NCI-H2196 treated with DMSO at 0.1 percent for 48 hours (cell line): ENCODE measurements at regions not wholly inside any gene's neighbourhood (a gene's known extent, or its start where the extent isn't known, plus 50 kb on each side); places are given as distances from the start of the nearest gene placed in this dataset.

Experiments used
- DNase-seq: peaks from one replicate; lab custom pipeline; 2025; ENCODE audit not compliant: unreplicated experiment; lab: John Stamatoyannopoulos, UW

DNA sequence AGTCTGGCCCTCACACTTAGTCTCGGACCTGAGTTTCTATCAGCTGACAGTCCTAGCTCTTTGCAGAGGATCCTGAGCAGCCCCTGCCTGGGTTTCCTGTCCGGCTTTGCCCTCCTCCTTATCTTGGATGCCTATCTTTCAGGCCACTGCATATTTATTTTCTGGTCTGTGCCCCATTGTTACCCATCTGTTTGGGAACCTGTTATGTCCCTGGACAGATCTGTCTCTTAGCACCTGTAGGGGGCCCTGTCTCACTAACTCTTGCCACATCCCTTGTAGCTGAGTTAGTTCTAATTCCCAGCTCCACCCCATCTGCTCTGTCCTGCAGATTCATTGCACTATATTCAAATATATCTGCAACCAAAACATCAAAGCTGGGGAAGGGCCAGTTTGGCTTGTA lies 514.9 kb upstream of the LCORL start:
- DNase-seq, result no peak

DNA sequence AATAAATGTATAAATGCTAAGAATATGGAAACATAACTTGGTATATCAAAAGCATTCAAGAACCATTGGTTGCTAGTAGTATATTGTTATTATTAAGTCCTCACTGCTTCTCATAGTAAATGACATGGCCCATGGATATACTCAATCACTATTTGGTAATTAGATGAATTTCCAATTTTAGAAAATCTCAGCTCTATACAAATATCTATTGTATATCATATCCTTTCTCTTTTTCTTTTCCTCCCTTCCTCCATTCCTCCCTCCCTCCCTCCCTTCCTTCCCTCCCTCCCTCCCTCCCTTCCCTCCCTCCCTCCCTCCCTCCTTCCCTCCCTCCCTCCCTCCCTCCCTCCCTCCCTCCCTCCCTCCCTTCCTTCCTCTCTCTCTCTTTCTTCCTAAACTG lies 514.4 kb upstream of the LCORL start:
- no peak for DNase-seq

DNA sequence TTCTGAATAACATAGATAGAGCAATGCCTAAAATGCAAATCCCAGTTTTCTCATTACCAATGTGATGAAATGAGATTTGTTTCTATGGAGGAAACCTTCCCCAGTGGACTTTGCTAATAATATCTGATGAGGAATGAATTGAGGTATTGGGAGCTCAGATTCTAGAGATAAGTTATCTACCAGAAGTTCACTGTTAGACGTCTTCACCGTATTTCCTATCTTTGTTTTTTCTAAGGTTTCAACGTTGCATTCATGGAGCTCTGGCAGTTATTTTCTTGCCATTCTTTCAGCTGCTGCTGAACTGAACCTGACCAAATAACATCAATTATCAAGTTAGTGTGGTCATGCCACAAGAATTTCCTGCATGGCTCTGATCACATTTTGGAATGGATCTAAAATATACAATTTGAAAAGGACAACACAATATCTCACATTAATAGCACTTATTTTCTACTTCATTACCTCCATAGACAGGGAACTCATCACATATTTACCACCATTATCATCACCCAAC lies 511.8 kb upstream of the LCORL start:
- DNase-seq, result no peak

DNA sequence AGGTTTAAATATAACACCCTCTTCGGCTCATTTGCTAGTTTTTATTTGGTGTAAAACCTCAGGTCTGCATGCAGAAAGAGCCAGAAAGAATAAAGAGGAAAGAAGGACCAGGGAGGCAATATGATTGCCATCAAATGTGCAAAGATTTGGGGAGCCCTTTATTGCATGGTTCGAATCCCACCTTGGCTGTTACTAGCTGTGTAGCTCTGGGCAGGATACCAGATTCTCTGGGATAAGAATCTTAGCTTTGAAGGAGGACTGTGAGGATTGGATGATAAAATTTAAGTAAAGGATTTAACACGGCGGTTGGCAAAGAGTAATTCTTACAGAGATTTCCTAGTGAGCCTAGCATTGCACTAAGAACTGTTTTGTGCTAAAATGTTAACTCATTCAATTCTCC lies 510.2 kb upstream of the LCORL start:
- DNase-seq, result no peak

DNA sequence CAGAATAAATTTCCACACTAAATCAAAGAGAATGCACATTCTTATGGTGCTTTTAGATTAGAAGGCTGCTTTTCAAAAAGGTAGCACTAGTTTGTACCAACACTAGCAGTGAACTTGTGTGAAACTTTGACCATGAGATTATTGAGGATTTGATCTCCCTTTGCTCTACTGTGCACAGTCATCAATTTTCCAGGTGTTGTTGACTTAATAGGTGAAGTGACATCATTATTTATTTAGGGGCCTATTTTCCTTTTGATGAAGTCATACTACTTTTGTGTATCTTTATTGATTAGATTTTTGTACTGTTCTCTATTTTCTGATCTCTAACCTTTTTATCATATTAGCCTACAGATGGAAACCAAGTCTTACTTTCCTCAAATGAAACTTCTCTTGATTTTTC lies 507.9 kb upstream of the LCORL start:
- DNase-seq, result no peak

DNA sequence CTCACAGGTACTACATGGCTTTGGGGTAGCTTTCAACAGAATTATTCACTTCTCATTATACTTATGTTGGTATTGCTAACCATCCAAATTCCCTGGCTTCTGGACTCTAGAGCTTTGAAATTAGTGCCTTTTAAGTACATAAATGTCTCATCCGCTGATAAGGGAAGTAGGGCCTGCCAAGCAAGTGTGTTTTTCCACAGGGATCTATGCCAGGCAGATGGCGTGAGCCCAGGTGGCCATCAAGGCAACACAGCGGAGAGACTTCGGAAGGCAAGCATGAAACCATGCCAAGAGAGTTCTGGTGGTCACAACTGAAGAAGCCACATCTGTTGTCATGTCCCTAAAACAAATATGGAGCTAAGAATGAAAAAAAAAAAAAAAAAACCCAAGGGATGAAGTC lies 503.1 kb upstream of the LCORL start:
- no peak for DNase-seq

DNA sequence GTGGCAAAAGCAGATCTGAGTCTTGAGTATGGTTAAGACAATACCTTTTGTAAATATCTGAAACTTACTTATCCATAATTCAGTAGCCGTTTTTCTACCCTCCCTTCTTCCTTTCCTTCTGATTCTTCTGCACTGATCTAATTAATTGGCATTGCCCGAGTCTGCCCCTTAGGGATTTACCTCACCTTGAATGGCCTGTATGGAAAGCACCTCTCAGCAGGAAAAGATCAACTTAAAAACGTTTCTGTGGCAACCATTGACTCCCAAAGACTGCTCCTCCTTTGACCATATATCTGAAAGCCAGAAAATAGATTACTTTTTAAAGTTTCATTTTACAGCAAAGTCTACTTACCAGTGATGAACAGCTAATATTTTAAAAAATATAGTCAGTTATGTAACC lies 496.5 kb upstream of the LCORL start:
- no peak for DNase-seq

DNA sequence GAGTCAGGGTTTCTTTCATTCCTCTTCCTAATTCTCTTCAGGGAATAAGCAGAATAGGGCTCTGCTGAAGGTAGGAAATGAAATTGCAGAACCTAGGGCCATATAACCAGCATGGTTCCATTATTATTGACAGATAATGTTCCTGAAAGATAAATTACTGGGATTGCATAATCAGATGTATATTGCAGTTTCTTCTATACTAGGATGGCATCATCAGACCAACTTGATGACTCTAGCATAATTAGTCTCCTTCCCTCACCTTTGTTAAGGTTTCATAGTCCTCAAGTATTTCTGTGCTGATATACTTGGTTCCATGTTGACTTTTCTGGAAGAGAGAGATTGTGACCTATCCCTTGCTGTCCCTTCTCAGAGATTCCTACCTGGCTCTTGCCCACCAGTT lies 492.3 kb upstream of the LCORL start:
- DNase-seq, result no peak

DNA sequence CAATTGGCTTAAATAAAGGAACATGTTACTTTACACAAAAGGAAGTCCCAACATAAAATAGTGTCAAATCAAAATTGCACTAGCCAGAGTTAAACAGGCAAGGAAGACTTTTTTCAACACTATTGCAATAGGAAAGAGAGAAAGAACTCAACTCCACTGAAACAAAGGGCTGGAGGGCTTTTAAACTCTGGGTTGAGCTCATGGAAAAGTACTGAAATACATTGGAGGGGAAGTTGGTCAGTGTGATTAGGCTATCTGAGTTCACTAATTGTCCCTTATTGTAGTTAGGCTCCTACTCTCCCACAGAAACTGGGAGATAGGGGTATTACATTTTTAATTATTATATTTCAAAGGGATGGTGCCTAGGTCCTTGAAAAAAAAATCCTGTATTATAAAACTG lies 491.2 kb upstream of the LCORL start:
- DNase-seq, result no peak

DNA sequence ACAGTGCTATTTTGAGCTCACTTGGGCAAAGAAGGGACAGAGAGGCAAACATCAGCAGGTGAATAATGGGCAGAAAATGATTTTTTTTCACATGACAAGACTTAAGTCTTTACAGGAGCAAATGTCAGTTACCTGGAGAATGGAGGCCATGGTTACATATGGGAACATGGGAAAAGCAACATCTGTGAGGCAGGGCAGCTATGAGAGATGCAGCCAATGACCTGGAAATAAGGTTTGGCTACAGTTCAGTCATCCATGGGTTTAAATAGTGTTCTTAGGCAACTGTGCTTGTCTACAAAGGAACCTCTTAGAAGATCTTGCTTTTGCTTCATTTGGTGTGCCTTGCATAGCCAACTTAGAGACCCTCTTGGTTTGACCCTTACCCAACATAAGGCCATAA lies 490.2 kb upstream of the LCORL start:
- DNase-seq, result no peak

DNA sequence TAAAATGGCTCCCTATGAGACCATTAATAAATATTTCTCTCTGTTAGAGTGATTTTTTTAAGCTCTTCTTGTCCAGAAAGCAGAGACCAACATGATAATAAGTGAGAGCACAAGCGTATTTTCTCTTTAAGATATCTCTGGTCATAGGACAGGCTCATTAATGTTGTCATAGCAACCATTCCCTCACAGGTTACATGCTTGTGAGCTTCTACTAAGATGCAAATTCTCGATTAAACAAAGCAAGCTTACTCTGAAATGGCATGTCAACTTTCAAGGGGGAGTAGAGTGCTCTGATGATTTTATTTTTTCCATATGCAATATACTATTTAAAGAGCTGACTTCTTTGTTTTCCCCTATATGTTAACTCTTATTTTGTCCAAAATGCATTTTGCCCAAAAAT lies 487.2 kb upstream of the LCORL start:
- DNase-seq, result no peak

DNA sequence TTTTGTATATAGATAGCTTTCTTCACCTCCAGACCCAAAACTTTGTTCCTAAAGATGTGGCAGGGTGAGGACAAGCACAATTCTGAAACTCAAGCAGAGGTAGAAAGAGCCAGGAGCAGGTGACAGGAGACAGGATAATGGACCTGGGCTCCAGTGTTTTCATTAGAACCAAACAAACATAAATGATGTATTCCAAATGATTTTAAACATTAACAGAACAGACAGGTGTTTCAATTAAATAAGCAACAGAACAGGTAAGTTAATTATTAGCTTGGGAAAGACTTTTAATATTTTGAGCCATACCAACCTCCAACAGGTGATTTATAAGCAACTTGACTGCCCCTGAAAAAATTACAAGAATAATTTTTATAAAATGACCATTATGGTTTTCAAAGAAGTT lies 459.4 kb upstream of the LCORL start:
- DNase-seq, result no peak

DNA sequence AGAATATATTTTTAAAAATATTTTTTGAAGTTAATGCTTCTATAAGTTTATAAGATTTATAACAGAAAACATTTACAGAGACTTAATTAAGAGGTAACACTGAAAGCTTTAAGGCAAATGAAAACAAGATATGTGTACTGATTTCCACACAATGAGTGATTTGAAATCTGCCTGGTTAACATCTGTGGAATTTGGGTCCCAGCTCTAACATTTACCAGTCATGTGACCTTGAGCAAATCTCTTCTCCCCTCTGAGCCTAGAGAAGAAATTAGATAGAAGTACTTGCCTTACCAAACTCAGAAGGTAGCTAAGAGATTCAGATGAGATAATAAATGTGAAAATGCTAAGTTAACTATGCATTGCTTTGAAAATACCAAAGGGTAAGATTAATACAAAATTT lies 458.8 kb upstream of the LCORL start:
- no peak for DNase-seq

DNA sequence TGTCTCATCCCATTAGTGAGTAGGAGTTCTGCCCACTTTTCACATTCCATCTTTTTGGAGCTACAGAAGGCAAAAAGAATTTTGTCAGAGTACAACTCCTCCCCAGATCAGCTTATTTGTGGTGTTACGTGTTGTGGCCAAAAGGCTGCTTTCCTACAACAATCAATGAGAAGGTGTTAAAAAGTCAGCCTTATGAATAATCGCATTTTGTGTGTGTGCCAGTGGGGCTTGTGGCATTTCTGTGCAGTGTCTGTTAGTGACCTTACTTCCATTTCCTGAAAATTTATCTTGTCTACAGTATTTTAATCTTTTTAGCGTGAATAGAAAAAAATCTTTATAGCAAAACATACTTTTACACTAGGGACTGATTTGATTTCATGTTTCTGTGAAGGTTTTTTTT lies 458.3 kb upstream of the LCORL start:
- no peak for DNase-seq

DNA sequence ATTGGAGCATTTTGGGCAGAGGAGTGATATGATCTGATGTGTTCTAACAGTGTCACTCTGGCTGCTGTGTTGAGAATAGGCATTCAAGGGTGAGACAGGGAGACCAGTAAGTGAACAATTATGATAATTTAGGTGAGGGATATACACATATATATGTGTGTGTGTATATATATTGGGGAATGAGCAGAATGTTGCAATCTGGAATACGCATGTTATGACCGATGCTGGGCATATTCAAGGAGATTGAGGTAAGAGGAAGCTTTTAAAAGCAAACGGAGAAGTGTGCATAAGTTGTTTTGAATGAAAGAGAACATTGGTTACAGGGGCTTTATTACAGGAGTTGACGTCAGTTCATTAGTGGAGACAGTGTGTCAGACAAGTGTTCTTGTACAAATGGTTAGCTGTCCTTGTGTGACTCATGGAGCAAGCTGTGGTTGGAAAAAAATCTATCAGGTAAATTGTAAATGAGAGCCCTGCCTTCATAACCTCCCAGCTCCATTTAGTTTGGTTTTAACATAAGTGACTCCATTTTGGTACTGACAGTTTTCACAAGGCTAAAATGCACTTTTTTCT lies 442.5 kb upstream of the LCORL start:
- DNase-seq, result no peak

DNA sequence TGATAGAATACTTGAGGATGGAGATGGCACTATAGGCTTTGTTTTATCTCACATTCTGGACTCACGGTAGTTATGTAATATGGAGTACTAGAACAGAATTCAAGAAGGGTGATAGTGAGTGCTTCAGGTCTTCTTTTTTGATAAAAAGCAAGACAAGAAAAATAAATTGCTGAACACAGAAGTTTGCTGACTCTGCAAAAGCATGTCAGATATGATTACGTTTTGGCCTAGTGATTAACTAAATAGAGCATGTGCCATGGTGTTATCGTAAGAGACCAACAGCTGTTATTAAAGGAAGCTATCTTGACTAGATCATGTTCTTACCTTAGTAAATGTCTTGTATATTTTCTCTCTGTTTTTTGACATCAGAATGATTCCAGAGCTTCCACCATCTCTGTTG lies 436.9 kb upstream of the LCORL start:
- no peak for DNase-seq

DNA sequence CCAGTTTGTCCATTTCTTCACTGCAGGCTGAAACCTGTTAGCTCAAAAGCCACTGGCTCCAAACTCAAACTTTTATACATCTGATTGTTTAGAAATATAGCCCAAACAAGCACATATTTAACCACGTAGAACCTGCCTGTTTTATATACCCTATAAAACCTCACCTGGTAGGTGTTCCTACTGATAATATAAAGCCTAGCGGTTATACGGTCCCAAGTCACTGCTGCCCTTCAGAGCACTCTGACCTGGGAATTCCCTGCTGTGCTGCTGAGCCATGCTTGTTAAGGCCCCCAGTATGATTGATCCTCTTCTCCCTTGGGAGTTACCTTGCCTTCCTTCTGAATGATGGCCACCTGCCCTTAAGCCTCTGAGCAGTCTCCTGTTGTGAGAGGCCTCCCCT lies 432.8 kb upstream of the LCORL start:
- no peak for DNase-seq

DNA sequence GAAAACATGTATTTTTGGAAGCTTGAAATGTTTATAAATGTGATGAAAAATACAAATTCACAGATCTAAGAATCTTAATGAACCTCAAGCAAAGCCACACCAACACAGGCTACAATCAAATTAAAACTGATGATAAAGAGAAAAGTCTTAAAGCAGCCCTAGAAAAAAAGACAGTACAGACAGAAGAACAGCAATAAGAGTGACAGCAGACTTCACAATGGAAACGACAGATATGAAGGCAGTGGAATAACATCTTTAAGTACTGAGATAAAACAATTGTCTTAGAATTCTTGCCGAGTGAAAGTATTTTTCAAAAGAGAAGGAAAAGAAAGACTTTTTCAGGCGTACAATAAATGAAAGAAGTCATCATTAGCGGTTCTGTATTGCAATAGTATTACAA lies 423.6 kb upstream of the LCORL start:
- DNase-seq, result no peak

DNA sequence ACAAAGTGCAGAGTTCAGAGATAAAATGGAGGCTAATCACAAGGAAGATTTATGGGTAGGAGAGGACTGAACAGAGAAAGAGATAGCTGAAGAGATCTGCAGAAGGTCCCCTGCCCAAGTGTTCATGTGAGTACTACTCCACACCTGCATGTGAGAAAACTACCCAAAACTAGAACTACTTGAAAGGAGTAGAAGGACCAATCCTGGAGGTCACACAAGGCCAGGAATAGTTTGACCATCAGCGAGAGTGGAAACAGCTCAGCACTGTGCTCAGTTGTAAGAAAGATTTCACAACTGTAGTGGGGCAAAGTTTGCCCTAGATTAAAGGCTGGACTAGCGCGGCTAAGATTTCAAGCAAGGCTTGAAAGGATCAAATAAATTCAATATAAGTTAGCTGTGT lies 422.7 kb upstream of the LCORL start:
- DNase-seq, result no peak

DNA sequence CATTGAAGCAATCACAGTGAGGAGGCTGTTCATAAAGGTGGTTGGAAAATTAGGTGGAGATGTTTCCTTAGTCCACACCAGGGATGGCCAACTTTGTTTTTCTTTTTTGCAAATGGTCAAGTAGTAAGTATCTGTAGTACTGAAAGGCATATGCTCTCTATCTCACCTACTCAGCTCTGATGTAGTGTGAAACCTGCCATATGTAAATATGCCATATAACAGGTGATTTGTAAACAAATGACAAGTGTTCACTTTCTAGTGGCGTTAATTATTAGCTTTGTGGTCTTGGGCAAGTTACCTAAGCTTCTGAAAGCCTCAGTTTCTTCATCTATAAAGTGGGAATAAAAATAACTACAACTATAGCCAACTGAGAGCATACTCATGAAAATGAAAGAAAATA lies 421.4 kb upstream of the LCORL start:
- DNase-seq, result no peak

DNA sequence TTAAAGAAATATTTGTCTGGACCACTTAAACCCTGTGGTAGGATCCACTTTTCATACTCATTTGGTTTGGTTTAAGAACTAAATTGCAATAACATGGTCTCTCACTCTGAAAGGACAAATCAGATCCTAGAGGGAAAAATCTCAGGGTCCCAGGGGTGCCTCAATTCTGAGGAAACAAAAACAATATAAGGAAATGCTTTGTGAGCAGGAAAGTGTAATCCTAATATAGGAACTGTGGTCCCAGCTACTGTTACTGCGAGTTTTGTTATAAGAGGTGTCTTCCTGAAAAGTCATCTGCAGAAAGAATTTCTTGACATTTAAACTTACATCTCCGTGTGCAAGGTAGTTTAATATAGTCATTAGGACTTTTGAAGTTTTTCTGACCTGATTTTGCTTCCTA lies 420.1 kb upstream of the LCORL start:
- no peak for DNase-seq

DNA sequence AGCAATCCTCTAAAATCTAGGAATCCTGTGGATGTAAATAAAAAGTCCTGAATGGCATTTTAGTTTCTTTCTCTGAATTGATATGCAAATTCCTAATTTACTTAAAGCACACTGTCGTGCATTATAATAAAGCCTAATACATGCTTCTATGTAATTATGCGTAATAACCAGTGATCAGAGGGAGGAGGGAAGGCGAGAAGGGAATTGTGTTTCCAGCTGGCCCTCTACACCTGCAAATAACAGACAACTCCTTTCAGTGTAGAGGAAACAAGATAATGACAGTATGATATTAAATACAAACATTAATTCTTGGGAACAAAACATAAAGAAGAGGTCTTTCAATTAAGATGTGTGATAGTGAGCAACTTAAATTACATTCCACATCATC lies 419.6 kb upstream of the LCORL start:
- DNase-seq, result no peak

DNA sequence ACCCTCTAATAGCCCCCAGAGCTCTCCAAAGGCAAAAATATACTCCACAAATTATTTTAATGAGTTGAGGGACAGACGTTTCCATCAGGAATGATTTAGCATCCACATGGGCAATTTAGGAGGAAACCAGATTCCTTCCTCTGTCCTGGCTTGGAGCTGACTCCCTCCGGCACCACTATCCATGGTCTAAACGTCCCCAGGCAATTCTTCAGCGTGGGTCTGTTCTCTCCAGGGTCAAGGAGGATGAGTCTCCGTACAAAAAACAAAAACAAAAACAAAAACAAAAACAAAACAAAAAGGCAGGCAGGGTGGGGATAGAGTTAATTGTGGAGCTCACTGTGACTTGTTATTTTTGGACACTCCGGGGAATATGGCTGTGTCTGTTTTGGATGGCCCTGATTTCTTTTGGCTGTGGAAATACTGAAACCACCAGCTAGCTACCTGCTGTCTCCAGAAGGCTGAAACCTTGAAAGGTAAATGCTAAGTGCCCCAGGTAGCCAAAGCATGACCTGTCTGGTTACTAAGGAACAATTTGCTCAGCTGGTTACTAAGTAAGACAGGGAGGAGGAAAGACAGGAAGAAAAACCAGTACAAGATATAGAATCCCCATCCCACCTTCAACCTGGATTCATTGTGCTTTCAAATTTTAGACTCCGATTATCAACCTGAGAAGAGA lies 419.1 kb upstream of the LCORL start:
- DNase-seq, result no peak
